ENCODE measurements at regions not wholly inside any gene's neighbourhood (a gene's known extent, or its start where the extent isn't known, plus 50 kb on each side); places are given as distances from the start of the nearest gene placed in this dataset.

DNA sequence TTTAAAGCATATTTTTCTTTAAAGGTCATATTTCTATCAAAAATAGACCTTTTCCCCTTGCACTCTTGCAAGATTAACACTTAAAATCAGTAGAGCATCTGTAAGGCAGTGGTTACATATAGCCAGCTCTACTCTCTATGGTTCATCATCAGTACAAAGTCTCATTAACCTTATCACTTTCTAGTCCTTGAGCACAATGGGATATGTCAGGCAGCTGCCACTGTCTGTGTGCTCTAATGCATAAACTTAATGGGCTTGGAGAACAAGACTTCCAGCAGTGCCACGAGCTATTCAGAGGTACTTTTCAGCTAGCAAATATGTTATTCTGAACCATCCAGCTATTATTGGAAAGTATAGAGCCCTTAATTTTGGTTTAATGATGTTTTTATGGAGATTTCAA, 393.7 kb downstream of the GASK1B start:
- H4K20me1 ChIP-seq (ENCODE audit: low read depth, low read length): no peaks in the 10 kb centered on the region

DNA sequence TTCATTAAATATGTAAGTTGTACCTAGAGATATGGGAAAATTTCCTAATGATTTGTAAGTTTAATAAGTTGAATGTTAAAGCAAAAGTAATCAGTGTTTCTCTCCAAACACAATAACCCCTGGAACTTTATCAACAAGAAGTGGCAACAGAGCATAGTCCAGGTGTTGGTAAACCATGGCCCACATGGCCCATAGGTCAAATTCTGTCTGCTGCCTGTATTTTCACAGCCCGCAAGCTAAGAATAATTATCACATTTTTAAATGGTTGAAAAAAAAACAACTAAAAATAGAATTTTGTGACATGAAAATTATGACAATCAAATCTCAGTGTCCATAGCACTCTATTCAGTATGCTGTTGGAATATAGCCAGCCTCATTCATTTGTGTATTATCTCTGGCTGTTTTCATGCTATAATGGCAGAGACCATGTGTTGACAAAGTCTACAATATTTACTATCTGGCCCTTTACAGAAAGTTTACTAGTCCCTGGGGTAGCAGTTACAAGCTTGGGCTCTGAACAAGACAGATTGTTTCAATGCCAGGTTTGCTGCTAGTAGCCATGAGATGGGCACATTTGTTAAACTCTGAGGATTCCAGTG, 395.8 kb downstream of the GASK1B start:
- Histone ChIP-seq H4K20me1 (ENCODE audit: low read depth, low read length) (no peaks in the 10 kb centered on the region), H3K9me2 (replicated peaks; ENCODE audit: insufficient read depth, low read length) (no peaks in the 10 kb centered on the region), H3F3A (ENCODE audit: insufficient read depth) (no peaks in the 10 kb centered on the region), H3K4me2 (ENCODE audit: low read depth, low read length, poor library complexity, severe bottlenecking) (no peak overlapping the region), H2AFZ (ENCODE audit: low read depth, low read length, severe bottlenecking) (no peak overlapping the region), H3K79me2 (ENCODE audit: insufficient read depth, low read length) (no peaks in the 10 kb centered on the region), H3K9ac (ENCODE audit: low read length) (no peak overlapping the region), H3K36me3 (ENCODE audit: low read length) (no peaks in the 10 kb centered on the region), H3K9me3 (ENCODE audit: insufficient read depth, low read length) (no peaks in the 10 kb centered on the region), H3K27me3 (ENCODE audit: low read length) (no peaks in the 10 kb centered on the region), H3K27ac (ENCODE audit: low read depth, low read length) (no peak overlapping the region), H3K4me3 (ENCODE audit: insufficient read depth, low read length, poor library complexity, severe bottlenecking) (no peak overlapping the region)
- TF ChIP-seq, protein P1, sequence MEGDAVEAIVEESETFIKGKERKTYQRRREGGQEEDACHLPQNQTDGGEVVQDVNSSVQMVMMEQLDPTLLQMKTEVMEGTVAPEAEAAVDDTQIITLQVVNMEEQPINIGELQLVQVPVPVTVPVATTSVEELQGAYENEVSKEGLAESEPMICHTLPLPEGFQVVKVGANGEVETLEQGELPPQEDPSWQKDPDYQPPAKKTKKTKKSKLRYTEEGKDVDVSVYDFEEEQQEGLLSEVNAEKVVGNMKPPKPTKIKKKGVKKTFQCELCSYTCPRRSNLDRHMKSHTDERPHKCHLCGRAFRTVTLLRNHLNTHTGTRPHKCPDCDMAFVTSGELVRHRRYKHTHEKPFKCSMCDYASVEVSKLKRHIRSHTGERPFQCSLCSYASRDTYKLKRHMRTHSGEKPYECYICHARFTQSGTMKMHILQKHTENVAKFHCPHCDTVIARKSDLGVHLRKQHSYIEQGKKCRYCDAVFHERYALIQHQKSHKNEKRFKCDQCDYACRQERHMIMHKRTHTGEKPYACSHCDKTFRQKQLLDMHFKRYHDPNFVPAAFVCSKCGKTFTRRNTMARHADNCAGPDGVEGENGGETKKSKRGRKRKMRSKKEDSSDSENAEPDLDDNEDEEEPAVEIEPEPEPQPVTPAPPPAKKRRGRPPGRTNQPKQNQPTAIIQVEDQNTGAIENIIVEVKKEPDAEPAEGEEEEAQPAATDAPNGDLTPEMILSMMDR (IDR thresholded peaks at IDR 0.05; ENCODE audit: insufficient read depth, low read length, poor library complexity, severe bottlenecking): no peak

More for the DNA sequence above, 393.7 kb downstream of the GASK1B start:
- Histone ChIP-seq H3K79me2 (ENCODE audit: insufficient read depth, low read length) (no peaks in the 10 kb centered on the region), H3K27ac (ENCODE audit: low read depth, low read length) (no peak overlapping the region), H3K36me3 (ENCODE audit: low read length) (no peaks in the 10 kb centered on the region), H3K9me3 (ENCODE audit: insufficient read depth, low read length) (no peaks in the 10 kb centered on the region), H3K9ac (ENCODE audit: low read length) (no peak overlapping the region), H3F3A (ENCODE audit: insufficient read depth) (no peaks in the 10 kb centered on the region), H2AFZ (ENCODE audit: low read depth, low read length, severe bottlenecking) (no peak overlapping the region), H3K9me2 (replicated peaks; ENCODE audit: insufficient read depth, low read length) (no peaks in the 10 kb centered on the region), H3K4me3 (ENCODE audit: insufficient read depth, low read length, poor library complexity, severe bottlenecking) (no peak overlapping the region), H3K27me3 (ENCODE audit: low read length) (no peaks in the 10 kb centered on the region), H3K4me2 (ENCODE audit: low read depth, low read length, poor library complexity, severe bottlenecking) (no peak overlapping the region)
- no peak for TF ChIP-seq EZH2phosphoT487 (conservative IDR thresholded peaks at IDR 0.05; ENCODE audit: low read length)
- TF ChIP-seq, protein P1 (IDR thresholded peaks at IDR 0.05; ENCODE audit: insufficient read depth, low read length, poor library complexity, severe bottlenecking): no peak

DNA sequence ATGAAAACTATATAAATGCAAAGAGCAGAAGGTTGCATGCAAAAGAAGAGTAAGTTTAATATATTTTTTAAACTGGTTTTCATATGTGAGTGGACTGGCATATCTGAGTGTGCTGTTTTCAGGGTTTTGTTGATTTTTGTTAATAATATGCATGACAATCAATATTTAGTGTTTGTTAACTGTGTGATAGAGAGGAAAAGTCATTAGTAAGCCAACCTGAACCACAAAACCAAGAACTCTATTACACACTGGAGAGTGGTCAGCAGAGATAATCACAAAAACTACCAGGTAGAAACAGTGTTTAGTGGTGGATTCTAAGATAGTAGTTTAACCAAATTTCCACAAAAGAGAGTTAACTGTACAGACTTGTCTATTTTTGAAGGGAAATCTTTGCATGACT, 396.9 kb downstream of the GASK1B start:
- Histone ChIP-seq H3K9me2 (replicated peaks; ENCODE audit: insufficient read depth, low read length) (no peaks in the 10 kb centered on the region), H2AFZ (ENCODE audit: low read depth, low read length, severe bottlenecking) (no peak overlapping the region), H3K9ac (ENCODE audit: low read length) (no peak overlapping the region), H3F3A (ENCODE audit: insufficient read depth) (no peaks in the 10 kb centered on the region), H3K27ac (ENCODE audit: low read depth, low read length) (no peak overlapping the region), H3K4me3 (ENCODE audit: insufficient read depth, low read length, poor library complexity, severe bottlenecking) (no peak overlapping the region), H4K20me1 (ENCODE audit: low read depth, low read length) (no peaks in the 10 kb centered on the region), H3K27me3 (ENCODE audit: low read length) (no peaks in the 10 kb centered on the region), H3K79me2 (ENCODE audit: insufficient read depth, low read length) (no peaks in the 10 kb centered on the region), H3K36me3 (ENCODE audit: low read length) (no peaks in the 10 kb centered on the region), H3K9me3 (ENCODE audit: insufficient read depth, low read length) (no peaks in the 10 kb centered on the region), H3K4me2 (ENCODE audit: low read depth, low read length, poor library complexity, severe bottlenecking) (no peak overlapping the region)
- TF ChIP-seq EZH2phosphoT487 (conservative IDR thresholded peaks at IDR 0.05; ENCODE audit: low read length): no peak
- TF ChIP-seq, protein P1 (IDR thresholded peaks at IDR 0.05; ENCODE audit: insufficient read depth, low read length, poor library complexity, severe bottlenecking): no peak

Measured in SU-DHL-6 (cell line).